K562 (cell line): ENCODE measurements at regions not wholly inside any gene's neighbourhood (a gene's known extent, or its start where the extent isn't known, plus 50 kb on each side); places are given as distances from the start of the nearest gene placed in this dataset.

Experiments used
- ATAC-seq: fragments of 200-7000 bp; cut with Tn5 transposase; 3 replicates; pipeline ENCODE4 v1.9.1; 2020; ENCODE audit warnings: moderate library complexity
- BruUV-seq: library from RNA; stranded (reverse); fragments of 400-500 nt; replicated peaks from 2 replicates; lab custom pipeline; 2021; lab: Mats Ljungman, UMichigan
- CTCF ChIA-PET: fragments of 300-600 bp; formaldehyde crosslinking; extraction: SDS; loops from one replicate; lab custom pipeline; 2021; ENCODE audit warnings: low intra/inter-chr PET ratio; lab: Yijun Ruan, JAX
- POLR2A ChIA-PET: fragments of 300-600, 350-650 bp; sonication (Branson Sonifier 250); formaldehyde crosslinking; extraction: SDS; loops from one replicate; lab custom pipeline; 2021; ENCODE audit warnings: antibody characterized with exemption, inconsistent platforms; lab: Yijun Ruan, JAX
- DNase-seq, 4 experiments: peaks; one replicate each; pipeline versions ENCODE4 v3.0.0 to v3.0.0-alpha.2; 2011 to 2018; ENCODE audit warnings: low spot score in 3 of 4, mixed read lengths in 3 of 4; ENCODE audit errors: extremely low read depth in 1 of 4
- FAIRE-seq: peaks from 2 replicates; lab custom pipeline; 2011; peaks lifted over from hg19 to GRCh38; lab: Jason Lieb, UNC
- H2AFZ ChIP-seq: 2 replicates; pipeline ENCODE4 v1.6.0; 2011; ENCODE audit warnings: low read depth, low read length, control low read depth, inconsistent platforms
- H3K27ac ChIP-seq: fragments of 200-600 bp; 3 replicates; pipeline ENCODE4 v1.8.0; 2011; ENCODE audit warnings: low read depth, mild to moderate bottlenecking, control low read depth, inconsistent platforms, low read length, moderate library complexity, mixed read lengths; ENCODE audit errors: extremely low read depth
- H3K27me3 ChIP-seq, 2 experiments: fragments of 300-600 bp in 1 of 2; 2 replicates in 1 of 2; 3 replicates in 1 of 2; pipeline versions ENCODE4 v1.6.0 to v1.8.0; 2011; ENCODE audit warnings: inconsistent platforms in 2 of 2, low read length in 2 of 2, mild to moderate bottlenecking in 1 of 2, mixed read lengths in 1 of 2, moderate library complexity in 1 of 2; ENCODE audit not compliant: control insufficient read depth in 2 of 2, insufficient read depth in 2 of 2
- H3K36me3 ChIP-seq: fragments of 300-600 bp; 3 replicates; pipeline ENCODE4 v1.8.0; 2011; ENCODE audit warnings: mild to moderate bottlenecking, low read length, inconsistent platforms; ENCODE audit not compliant: control insufficient read depth, insufficient read depth
- H3K4me1 ChIP-seq, 2 experiments: fragments of 200-600 bp in 1 of 2; replicated peaks in 1 of 2; 2 replicates in 1 of 2; 3 replicates in 1 of 2; pipeline versions ENCODE4 v1.5.1 to v1.8.0; 2011; ENCODE audit warnings: inconsistent platforms in 2 of 2, low read length in 2 of 2, mild to moderate bottlenecking in 1 of 2, mixed read lengths in 1 of 2, moderate library complexity in 1 of 2; ENCODE audit not compliant: control insufficient read depth in 2 of 2, insufficient read depth in 2 of 2
- H3K4me2 ChIP-seq: 2 replicates; pipeline ENCODE4 v1.6.1; 2011; ENCODE audit warnings: low read length, control low read depth, inconsistent platforms, mixed read lengths; ENCODE audit not compliant: insufficient read depth
- H3K4me3 ChIP-seq: fragments of 200-600 bp; sonication (generic), shearing (Covaris generic); 2 replicates; pipeline ENCODE4 v1.5.1; 2016; ENCODE audit warnings: control low read depth, inconsistent platforms
- H3K79me2 ChIP-seq: fragments of 200-600 bp; 3 replicates; pipeline ENCODE4 v1.8.0; 2011; ENCODE audit warnings: low read length, inconsistent platforms; ENCODE audit not compliant: control insufficient read depth, insufficient read depth
- H3K9ac ChIP-seq, 2 experiments: 2 replicates each; pipeline versions ENCODE4 v1.6.0 to v1.6.1; 2011; ENCODE audit warnings: low read depth in 2 of 2, low read length in 2 of 2, control low read depth in 1 of 2, inconsistent platforms in 1 of 2, mild to moderate bottlenecking in 1 of 2, mixed read lengths in 1 of 2; ENCODE audit not compliant: insufficient read depth in 1 of 2
- H3K9me1 ChIP-seq: one replicate; pipeline ENCODE4 v1.6.0; 2011; ENCODE audit warnings: inconsistent platforms, mild to moderate bottlenecking, low read length, moderate library complexity; ENCODE audit not compliant: control insufficient read depth, insufficient read depth
- H3K9me3 ChIP-seq: replicated peaks from 2 replicates; pipeline ENCODE4 v1.5.1; 2011; ENCODE audit warnings: low read depth, low read length, inconsistent platforms; ENCODE audit not compliant: control insufficient read depth, insufficient read depth
- H4K20me1 ChIP-seq: replicated peaks from 2 replicates; pipeline ENCODE4 v1.6.1; 2011; ENCODE audit warnings: low read length, inconsistent platforms, mixed read lengths; ENCODE audit not compliant: control insufficient read depth, insufficient read depth
- YY1 ChIP-seq, 3 experiments: IDR thresholded peaks; 2 replicates each; pipeline ENCODE4 v1.6.1; 2011; ENCODE audit warnings: low read length in 2 of 3, mild to moderate bottlenecking in 2 of 3, moderate library complexity in 2 of 3, borderline replicate concordance in 1 of 3, control low read depth in 1 of 3, low read depth in 1 of 3; ENCODE audit not compliant: insufficient read depth in 3 of 3, insufficient replicate concordance in 2 of 3, control insufficient read depth in 1 of 3, insufficient read length in 1 of 3; ENCODE audit errors: extremely low read depth in 1 of 3
- ZSCAN29 ChIP-seq: fragments of 450-650 bp; IDR thresholded peaks from 2 replicates; pipeline ENCODE4 v1.6.1; 2017
- WGBS: fragments of 100-300 bp; shearing (Covaris generic); methylation state at CpG from one replicate; pipeline ENCODE4 v1.1.6; 2016; ENCODE audit warnings: low coverage, mixed read lengths; ENCODE audit not compliant: insufficient coverage; ENCODE audit errors: missing lambda C conversion rate; 5-methylcytosine and 5-hydroxymethylcytosine counted together
- in situ Hi-C: fragments of 300-500 bp; cut with MboI; formaldehyde crosslinking; loops from 4 replicates; pipeline ENCODE4 v1.15.0; 2018; ENCODE audit warnings: inconsistent platforms, mixed read lengths
- intact Hi-C: fragments of 100-400 bp; cut with micrococcal nuclease; formaldehyde crosslinking; loops from 2 replicates; pipeline ENCODE4 v1.14.2; 2022
- TF ChIP-seq, protein P1 (sequence below): fragments of 250-450 bp; sonication (Bioruptor Pico); IDR thresholded peaks from 2 replicates; pipeline ENCODE4 v1.4.0; 2020; ENCODE audit warnings: mild to moderate bottlenecking, moderate library complexity
- TF ChIP-seq, protein P2 (sequence below): fragments of 450-650 bp; IDR thresholded peaks from 2 replicates; pipeline ENCODE4 v1.6.1; 2016; ENCODE audit warnings: missing biosample characterization, missing genetic modification characterization
- TF ChIP-seq, protein P3 (sequence below): fragments of 200-600 bp; sonication (generic); IDR thresholded peaks from one replicate; pipeline ENCODE4 v1.6.1; 2012; ENCODE audit warnings: mild to moderate bottlenecking, low read depth, low read length, inconsistent platforms

- FAIRE-seq: no peak
- Histone ChIP-seq H2AFZ (no peak overlapping the region), H3K9me1 (no peaks in the 10 kb centered on the region), H3K27ac (no peak overlapping the region), H3K9ac (no peak overlapping the region), H3K4me1 (no peaks in the 10 kb centered on the region), H3K79me2 (no peaks in the 10 kb centered on the region), H4K20me1 (no peaks in the 10 kb centered on the region), H3K9me3 (no peaks in the 10 kb centered on the region), H3K27me3 (peaks cover 0 to 6% of the 10 kb centered on the region in 2 experiments; a peak in 1 of 5 replicates), H3K4me3 (no peak overlapping the region), H3K36me3 (no peaks in the 10 kb centered on the region), H3K4me2 (no peak overlapping the region)
- in situ Hi-C loops: no loop called here
- ChIA-PET CTCF (no interaction called here), POLR2A (no interaction called here)
- BruUV-seq: no TSS peak
- intact Hi-C loops: no loop called here
- 0% methylated on average over 6 of the region's 6 CpGs for WGBS
- DNase-seq: no peak
- ATAC-seq: no peak
- TF ChIP-seq YY1 (IDR thresholded peaks at IDR 0.05; ENCODE audit: borderline replicate concordance in 1 of 3, control insufficient read depth in 1 of 3, extremely low read depth in 1 of 3, insufficient read depth in 3 of 3, insufficient read length in 1 of 3, insufficient replicate concordance in 2 of 3, low read depth in 1 of 3, low read length in 2 of 3) (no peak), ZSCAN29 (no peak)
- TF ChIP-seq, protein P1, sequence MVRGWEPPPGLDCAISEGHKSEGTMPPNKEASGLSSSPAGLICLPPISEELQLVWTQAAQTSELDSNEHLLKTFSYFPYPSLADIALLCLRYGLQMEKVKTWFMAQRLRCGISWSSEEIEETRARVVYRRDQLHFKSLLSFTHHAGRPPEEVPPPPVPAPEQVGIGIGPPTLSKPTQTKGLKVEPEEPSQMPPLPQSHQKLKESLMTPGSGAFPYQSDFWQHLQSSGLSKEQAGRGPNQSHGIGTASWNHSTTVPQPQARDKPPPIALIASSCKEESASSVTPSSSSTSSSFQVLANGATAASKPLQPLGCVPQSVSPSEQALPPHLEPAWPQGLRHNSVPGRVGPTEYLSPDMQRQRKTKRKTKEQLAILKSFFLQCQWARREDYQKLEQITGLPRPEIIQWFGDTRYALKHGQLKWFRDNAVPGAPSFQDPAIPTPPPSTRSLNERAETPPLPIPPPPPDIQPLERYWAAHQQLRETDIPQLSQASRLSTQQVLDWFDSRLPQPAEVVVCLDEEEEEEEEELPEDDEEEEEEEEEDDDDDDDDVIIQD (CRISPR knock-in tag): no peak
- TF ChIP-seq, protein P2, sequence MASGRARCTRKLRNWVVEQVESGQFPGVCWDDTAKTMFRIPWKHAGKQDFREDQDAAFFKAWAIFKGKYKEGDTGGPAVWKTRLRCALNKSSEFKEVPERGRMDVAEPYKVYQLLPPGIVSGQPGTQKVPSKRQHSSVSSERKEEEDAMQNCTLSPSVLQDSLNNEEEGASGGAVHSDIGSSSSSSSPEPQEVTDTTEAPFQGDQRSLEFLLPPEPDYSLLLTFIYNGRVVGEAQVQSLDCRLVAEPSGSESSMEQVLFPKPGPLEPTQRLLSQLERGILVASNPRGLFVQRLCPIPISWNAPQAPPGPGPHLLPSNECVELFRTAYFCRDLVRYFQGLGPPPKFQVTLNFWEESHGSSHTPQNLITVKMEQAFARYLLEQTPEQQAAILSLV (tag): no peak
- TF ChIP-seq, protein P3, sequence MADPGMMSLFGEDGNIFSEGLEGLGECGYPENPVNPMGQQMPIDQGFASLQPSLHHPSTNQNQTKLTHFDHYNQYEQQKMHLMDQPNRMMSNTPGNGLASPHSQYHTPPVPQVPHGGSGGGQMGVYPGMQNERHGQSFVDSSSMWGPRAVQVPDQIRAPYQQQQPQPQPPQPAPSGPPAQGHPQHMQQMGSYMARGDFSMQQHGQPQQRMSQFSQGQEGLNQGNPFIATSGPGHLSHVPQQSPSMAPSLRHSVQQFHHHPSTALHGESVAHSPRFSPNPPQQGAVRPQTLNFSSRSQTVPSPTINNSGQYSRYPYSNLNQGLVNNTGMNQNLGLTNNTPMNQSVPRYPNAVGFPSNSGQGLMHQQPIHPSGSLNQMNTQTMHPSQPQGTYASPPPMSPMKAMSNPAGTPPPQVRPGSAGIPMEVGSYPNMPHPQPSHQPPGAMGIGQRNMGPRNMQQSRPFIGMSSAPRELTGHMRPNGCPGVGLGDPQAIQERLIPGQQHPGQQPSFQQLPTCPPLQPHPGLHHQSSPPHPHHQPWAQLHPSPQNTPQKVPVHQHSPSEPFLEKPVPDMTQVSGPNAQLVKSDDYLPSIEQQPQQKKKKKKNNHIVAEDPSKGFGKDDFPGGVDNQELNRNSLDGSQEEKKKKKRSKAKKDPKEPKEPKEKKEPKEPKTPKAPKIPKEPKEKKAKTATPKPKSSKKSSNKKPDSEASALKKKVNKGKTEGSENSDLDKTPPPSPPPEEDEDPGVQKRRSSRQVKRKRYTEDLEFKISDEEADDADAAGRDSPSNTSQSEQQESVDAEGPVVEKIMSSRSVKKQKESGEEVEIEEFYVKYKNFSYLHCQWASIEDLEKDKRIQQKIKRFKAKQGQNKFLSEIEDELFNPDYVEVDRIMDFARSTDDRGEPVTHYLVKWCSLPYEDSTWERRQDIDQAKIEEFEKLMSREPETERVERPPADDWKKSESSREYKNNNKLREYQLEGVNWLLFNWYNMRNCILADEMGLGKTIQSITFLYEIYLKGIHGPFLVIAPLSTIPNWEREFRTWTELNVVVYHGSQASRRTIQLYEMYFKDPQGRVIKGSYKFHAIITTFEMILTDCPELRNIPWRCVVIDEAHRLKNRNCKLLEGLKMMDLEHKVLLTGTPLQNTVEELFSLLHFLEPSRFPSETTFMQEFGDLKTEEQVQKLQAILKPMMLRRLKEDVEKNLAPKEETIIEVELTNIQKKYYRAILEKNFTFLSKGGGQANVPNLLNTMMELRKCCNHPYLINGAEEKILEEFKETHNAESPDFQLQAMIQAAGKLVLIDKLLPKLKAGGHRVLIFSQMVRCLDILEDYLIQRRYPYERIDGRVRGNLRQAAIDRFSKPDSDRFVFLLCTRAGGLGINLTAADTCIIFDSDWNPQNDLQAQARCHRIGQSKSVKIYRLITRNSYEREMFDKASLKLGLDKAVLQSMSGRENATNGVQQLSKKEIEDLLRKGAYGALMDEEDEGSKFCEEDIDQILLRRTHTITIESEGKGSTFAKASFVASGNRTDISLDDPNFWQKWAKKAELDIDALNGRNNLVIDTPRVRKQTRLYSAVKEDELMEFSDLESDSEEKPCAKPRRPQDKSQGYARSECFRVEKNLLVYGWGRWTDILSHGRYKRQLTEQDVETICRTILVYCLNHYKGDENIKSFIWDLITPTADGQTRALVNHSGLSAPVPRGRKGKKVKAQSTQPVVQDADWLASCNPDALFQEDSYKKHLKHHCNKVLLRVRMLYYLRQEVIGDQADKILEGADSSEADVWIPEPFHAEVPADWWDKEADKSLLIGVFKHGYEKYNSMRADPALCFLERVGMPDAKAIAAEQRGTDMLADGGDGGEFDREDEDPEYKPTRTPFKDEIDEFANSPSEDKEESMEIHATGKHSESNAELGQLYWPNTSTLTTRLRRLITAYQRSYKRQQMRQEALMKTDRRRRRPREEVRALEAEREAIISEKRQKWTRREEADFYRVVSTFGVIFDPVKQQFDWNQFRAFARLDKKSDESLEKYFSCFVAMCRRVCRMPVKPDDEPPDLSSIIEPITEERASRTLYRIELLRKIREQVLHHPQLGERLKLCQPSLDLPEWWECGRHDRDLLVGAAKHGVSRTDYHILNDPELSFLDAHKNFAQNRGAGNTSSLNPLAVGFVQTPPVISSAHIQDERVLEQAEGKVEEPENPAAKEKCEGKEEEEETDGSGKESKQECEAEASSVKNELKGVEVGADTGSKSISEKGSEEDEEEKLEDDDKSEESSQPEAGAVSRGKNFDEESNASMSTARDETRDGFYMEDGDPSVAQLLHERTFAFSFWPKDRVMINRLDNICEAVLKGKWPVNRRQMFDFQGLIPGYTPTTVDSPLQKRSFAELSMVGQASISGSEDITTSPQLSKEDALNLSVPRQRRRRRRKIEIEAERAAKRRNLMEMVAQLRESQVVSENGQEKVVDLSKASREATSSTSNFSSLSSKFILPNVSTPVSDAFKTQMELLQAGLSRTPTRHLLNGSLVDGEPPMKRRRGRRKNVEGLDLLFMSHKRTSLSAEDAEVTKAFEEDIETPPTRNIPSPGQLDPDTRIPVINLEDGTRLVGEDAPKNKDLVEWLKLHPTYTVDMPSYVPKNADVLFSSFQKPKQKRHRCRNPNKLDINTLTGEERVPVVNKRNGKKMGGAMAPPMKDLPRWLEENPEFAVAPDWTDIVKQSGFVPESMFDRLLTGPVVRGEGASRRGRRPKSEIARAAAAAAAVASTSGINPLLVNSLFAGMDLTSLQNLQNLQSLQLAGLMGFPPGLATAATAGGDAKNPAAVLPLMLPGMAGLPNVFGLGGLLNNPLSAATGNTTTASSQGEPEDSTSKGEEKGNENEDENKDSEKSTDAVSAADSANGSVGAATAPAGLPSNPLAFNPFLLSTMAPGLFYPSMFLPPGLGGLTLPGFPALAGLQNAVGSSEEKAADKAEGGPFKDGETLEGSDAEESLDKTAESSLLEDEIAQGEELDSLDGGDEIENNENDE: no peak
Observed at GRCh38 chr12:67751381-67751928, 102.9 kb downstream of the DYRK2 start.
